Epithelial cell of esophagus (primary cell): ENCODE measurements at regions not wholly inside any gene's neighbourhood (a gene's known extent, or its start where the extent isn't known, plus 50 kb on each side); places are given as distances from the start of the nearest gene placed in this dataset.

ENCODE experiments used
- DNase-seq: peaks from one replicate; pipeline ENCODE4 v3.0.0; 2010; ENCODE audit warnings: low read depth
- H3K4me3 ChIP-seq: 2 replicates; pipeline ENCODE4 v1.5.1; 2011; ENCODE audit warnings: mild to moderate bottlenecking, low read length, control low read depth
- TF ChIP-seq, protein P1 (sequence below): IDR thresholded peaks from 2 replicates; pipeline ENCODE4 v1.5.1; 2011; ENCODE audit warnings: low read depth, mild to moderate bottlenecking, low read length, control low read depth, inconsistent platforms; ENCODE audit not compliant: insufficient read depth; ENCODE audit errors: missing control alignments

DNA sequence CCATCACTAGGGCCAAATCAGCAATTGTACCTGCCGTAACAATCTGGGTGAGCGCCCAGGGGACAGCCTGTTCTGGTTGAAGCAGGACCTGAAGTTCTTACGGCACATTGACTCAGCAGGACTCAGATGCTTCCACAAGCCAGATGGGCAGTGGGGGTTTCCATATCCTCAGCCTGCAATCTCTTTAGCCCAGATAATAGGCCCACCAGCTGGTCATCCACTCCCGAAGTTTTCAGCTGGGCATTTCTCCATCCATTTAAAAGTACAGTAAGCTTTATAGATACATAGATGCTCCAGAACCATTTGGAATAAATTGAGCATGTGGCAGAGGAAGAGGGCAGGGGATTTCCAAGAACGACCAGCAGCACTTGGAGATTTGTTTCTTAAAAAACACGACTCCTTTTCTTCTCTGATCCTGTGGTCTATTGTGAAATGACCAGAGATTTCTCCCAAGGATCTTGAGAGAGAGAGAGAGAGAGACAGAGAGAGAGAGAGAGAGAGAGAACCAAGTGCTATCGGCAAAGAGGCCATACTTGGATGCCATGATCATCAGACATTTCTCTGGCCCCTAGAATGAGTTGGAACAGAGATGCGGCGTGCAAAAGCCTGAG is 74.8 kb upstream of the PLXNC1 start:
- no peak overlapping the region for H3K4me3 ChIP-seq
- DNase-seq: no peak
- TF ChIP-seq, protein P1, sequence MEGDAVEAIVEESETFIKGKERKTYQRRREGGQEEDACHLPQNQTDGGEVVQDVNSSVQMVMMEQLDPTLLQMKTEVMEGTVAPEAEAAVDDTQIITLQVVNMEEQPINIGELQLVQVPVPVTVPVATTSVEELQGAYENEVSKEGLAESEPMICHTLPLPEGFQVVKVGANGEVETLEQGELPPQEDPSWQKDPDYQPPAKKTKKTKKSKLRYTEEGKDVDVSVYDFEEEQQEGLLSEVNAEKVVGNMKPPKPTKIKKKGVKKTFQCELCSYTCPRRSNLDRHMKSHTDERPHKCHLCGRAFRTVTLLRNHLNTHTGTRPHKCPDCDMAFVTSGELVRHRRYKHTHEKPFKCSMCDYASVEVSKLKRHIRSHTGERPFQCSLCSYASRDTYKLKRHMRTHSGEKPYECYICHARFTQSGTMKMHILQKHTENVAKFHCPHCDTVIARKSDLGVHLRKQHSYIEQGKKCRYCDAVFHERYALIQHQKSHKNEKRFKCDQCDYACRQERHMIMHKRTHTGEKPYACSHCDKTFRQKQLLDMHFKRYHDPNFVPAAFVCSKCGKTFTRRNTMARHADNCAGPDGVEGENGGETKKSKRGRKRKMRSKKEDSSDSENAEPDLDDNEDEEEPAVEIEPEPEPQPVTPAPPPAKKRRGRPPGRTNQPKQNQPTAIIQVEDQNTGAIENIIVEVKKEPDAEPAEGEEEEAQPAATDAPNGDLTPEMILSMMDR: no peak

DNA sequence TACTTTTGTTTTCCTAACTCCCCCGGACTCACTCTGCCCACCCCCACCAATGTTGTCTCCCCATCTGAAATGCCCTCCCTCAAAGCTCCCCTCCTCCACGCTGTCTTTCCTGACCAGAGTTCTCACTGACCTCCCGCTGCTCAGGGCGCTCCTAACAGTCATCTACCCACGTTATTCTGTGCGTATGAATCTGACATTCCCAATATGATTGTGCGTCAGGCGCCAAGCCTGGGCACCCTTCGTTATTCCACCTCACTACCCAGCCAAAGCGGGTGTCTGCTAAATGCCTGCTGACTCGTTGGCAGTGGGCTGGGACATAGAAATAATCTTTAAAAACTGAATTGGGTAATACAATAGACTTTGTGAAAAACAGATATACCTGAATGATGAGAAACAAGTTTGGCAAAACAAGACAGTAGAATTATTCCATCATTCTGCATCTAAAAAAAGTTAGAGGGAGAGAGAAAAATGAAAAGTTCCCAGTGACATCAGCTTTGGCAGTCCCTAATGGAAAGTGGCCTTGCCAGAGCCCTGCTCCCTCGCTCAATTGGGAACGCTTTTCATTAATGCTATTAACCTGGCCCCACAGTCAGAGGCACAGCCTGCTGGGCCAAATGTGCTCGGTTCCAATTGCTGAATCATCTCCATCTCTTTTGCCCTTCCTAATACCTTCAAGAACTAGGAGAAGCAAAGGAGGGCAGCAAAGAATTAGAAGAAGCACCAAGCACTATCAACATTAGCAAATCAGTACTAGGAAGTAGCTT is 74.0 kb upstream of the PLXNC1 start:
- DNase-seq: no peak
- TF ChIP-seq, protein P1: no peak
- no peak overlapping the region for H3K4me3 ChIP-seq

DNA sequence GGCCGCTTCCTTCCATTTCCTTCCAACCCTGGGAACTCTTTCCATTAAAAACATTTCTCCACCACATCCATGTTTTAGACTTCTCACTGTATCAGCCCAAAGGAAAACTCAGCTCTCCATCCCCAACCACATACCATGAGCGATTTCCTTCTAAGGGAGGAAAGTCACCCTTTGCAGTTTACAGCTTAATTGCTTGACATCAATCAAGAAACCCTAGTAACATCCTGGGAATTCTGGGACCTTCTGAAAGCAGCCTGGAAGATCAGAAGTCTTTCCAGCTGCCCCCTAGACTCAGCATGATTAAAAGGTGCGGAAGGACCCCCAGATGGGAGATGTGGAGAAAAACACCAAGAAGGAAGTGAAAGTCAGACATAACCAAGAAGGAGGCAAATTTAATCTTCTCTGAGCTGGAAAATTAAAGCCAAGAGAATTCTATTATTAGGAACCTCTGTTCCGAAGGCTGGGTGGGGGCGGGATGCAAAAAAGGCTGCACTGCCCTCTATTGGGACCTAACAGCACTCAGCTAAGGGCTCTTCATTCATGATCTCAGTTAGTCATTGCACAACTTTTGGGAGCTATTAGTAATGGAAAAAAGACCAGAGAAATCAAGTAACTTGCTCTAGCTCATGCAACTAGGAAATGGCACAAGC is 73.3 kb upstream of the PLXNC1 start:
- peak; percentile 88 for DNase-seq

DNA sequence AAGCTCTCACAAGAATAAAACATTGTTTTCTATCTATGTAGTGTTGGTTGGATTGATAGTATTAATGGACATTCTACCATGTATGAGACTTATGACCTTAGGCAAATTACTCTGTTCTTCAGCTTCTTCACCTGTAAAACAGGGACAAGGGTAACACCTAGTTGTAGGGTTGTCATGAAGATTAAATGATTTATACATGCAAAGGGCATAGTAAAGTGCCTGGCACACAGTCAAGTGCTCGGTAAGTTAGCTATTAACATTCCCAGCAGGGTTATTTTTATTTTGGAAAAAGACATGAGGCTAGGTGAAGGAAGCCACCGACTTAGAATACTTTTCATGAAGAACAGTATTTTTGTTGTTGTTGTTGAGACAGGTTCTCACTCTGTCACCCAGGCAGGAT is 71.2 kb upstream of the PLXNC1 start:
- no peak for DNase-seq
- TF ChIP-seq, protein P1: no peak
- no peak overlapping the region for H3K4me3 ChIP-seq

More for the DNA sequence above, 73.3 kb upstream of the PLXNC1 start:
- TF ChIP-seq, protein P1: peak; percentile 74
- H3K4me3 ChIP-seq: no peak overlapping the region

DNA sequence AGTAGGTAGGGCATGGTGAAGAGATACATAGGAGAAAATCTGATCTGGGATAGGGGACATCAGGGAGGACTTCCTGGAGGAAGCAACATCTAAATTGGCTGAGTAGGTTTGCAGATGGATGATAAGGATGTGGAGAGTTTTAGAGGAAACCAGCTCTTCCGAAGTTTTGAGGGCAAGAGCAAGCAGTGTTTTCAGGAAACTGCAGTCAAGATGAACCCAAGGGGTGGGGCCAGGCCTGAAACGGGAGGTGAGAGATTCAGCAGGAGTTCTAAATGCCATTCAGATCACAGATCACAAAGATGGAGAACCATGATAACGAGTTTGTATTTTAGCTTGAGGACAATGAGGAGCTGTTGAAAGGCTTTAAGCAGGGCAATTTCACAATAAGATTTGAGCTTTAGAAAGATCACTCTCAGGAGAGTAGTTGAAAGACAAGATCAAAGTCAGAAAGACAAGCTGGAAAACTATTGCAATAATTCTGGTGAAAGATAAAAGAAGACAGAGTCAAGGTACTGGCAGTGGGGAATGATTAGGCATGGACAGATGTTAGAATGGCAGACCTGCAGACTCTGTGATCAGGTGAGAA is 70.1 kb upstream of the PLXNC1 start:
- no peak overlapping the region for H3K4me3 ChIP-seq
- DNase-seq: no peak
- TF ChIP-seq, protein P1: no peak

DNA sequence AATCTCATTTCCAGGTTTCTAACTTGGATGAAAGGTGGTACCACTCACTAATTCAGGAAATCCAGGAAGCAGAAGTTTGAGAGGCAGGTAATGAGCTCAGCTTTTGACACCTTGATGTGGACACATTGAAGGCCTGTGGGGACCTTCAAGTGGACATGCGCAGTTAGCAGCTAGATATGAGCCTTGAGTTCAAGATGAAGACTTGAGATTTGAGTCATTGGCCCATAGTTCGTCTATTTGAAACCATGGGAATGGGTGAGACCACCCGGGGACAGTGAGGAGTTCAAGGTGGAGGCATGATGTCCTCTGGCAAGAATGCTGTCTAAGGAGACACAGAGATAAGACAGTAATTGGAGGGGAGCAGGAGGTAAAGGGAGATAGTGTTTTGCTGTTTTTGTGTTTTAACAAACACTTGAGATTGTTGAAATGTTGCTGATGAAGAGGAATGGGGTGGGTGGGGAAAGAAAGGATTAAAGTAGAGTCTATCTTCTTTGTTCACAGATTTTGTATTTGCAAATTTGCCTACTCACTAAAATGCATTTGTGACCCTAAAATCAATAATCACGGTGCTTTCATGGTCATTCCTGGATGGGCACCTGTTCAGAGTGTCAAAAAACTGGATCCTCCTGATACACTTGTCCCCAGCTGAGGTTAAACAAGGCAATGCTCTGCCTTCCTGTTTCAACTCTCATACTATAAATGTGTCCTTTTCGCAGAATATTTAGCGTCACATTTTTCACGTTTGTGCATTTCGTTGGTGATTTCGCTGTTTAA is 69.5 kb upstream of the PLXNC1 start:
- DNase-seq: no peak
- no peak overlapping the region for H3K4me3 ChIP-seq
- TF ChIP-seq, protein P1: no peak
